K562 (cell line): ENCODE measurements at regions not wholly inside any gene's neighbourhood (a gene's known extent, or its start where the extent isn't known, plus 50 kb on each side); places are given as distances from the start of the nearest gene placed in this dataset.
A peak's percentile ranks its signal among the peaks of the same experiment; 100 is the strongest.

Experiments used
- ATAC-seq: fragments of 200-7000 bp; cut with Tn5 transposase; 3 replicates; pipeline ENCODE4 v1.9.1; 2020; ENCODE audit warnings: moderate library complexity
- BruUV-seq: library from RNA; stranded (reverse); fragments of 400-500 nt; replicated peaks from 2 replicates; lab custom pipeline; 2021; lab: Mats Ljungman, UMichigan
- CTCF ChIA-PET: fragments of 300-600 bp; formaldehyde crosslinking; extraction: SDS; loops from one replicate; lab custom pipeline; 2021; ENCODE audit warnings: low intra/inter-chr PET ratio; lab: Yijun Ruan, JAX
- POLR2A ChIA-PET: fragments of 300-600, 350-650 bp; sonication (Branson Sonifier 250); formaldehyde crosslinking; extraction: SDS; loops from one replicate; lab custom pipeline; 2021; ENCODE audit warnings: antibody characterized with exemption, inconsistent platforms; lab: Yijun Ruan, JAX
- DNase-seq, 4 experiments: peaks; one replicate each; pipeline versions ENCODE4 v3.0.0 to v3.0.0-alpha.2; 2011 to 2018; ENCODE audit warnings: low spot score in 3 of 4, mixed read lengths in 3 of 4; ENCODE audit errors: extremely low read depth in 1 of 4
- FAIRE-seq: peaks from 2 replicates; lab custom pipeline; 2011; peaks lifted over from hg19 to GRCh38; lab: Jason Lieb, UNC
- H2AFZ ChIP-seq: 2 replicates; pipeline ENCODE4 v1.6.0; 2011; ENCODE audit warnings: low read depth, low read length, control low read depth, inconsistent platforms
- H3K27ac ChIP-seq: fragments of 200-600 bp; 3 replicates; pipeline ENCODE4 v1.8.0; 2011; ENCODE audit warnings: low read depth, mild to moderate bottlenecking, control low read depth, inconsistent platforms, low read length, moderate library complexity, mixed read lengths; ENCODE audit errors: extremely low read depth
- H3K27me3 ChIP-seq, 2 experiments: fragments of 300-600 bp in 1 of 2; 2 replicates in 1 of 2; 3 replicates in 1 of 2; pipeline versions ENCODE4 v1.6.0 to v1.8.0; 2011; ENCODE audit warnings: inconsistent platforms in 2 of 2, low read length in 2 of 2, mild to moderate bottlenecking in 1 of 2, mixed read lengths in 1 of 2, moderate library complexity in 1 of 2; ENCODE audit not compliant: control insufficient read depth in 2 of 2, insufficient read depth in 2 of 2
- H3K36me3 ChIP-seq: fragments of 300-600 bp; 3 replicates; pipeline ENCODE4 v1.8.0; 2011; ENCODE audit warnings: mild to moderate bottlenecking, low read length, inconsistent platforms; ENCODE audit not compliant: control insufficient read depth, insufficient read depth
- H3K4me1 ChIP-seq, 2 experiments: fragments of 200-600 bp in 1 of 2; replicated peaks in 1 of 2; 2 replicates in 1 of 2; 3 replicates in 1 of 2; pipeline versions ENCODE4 v1.5.1 to v1.8.0; 2011; ENCODE audit warnings: inconsistent platforms in 2 of 2, low read length in 2 of 2, mild to moderate bottlenecking in 1 of 2, mixed read lengths in 1 of 2, moderate library complexity in 1 of 2; ENCODE audit not compliant: control insufficient read depth in 2 of 2, insufficient read depth in 2 of 2
- H3K4me2 ChIP-seq: 2 replicates; pipeline ENCODE4 v1.6.1; 2011; ENCODE audit warnings: low read length, control low read depth, inconsistent platforms, mixed read lengths; ENCODE audit not compliant: insufficient read depth
- H3K4me3 ChIP-seq: fragments of 200-600 bp; sonication (generic), shearing (Covaris generic); 2 replicates; pipeline ENCODE4 v1.5.1; 2016; ENCODE audit warnings: control low read depth, inconsistent platforms
- H3K79me2 ChIP-seq: fragments of 200-600 bp; 3 replicates; pipeline ENCODE4 v1.8.0; 2011; ENCODE audit warnings: low read length, inconsistent platforms; ENCODE audit not compliant: control insufficient read depth, insufficient read depth
- H3K9ac ChIP-seq, 2 experiments: 2 replicates each; pipeline versions ENCODE4 v1.6.0 to v1.6.1; 2011; ENCODE audit warnings: low read depth in 2 of 2, low read length in 2 of 2, control low read depth in 1 of 2, inconsistent platforms in 1 of 2, mild to moderate bottlenecking in 1 of 2, mixed read lengths in 1 of 2; ENCODE audit not compliant: insufficient read depth in 1 of 2
- H3K9me1 ChIP-seq: one replicate; pipeline ENCODE4 v1.6.0; 2011; ENCODE audit warnings: inconsistent platforms, mild to moderate bottlenecking, low read length, moderate library complexity; ENCODE audit not compliant: control insufficient read depth, insufficient read depth
- H3K9me3 ChIP-seq: replicated peaks from 2 replicates; pipeline ENCODE4 v1.5.1; 2011; ENCODE audit warnings: low read depth, low read length, inconsistent platforms; ENCODE audit not compliant: control insufficient read depth, insufficient read depth
- H4K20me1 ChIP-seq: replicated peaks from 2 replicates; pipeline ENCODE4 v1.6.1; 2011; ENCODE audit warnings: low read length, inconsistent platforms, mixed read lengths; ENCODE audit not compliant: control insufficient read depth, insufficient read depth
- CBX1 ChIP-seq: sonication (generic); IDR thresholded peaks from 2 replicates; pipeline ENCODE4 v1.6.1; 2016; ENCODE audit warnings: antibody characterized with exemption, low read depth, mild to moderate bottlenecking
- DPF2 ChIP-seq: fragments of 450-650 bp; IDR thresholded peaks from 2 replicates; pipeline ENCODE4 v1.6.1; 2016
- E2F8 ChIP-seq: fragments of 450-650 bp; IDR thresholded peaks from 2 replicates; pipeline ENCODE4 v1.7.1; 2018; ENCODE audit warnings: mild to moderate bottlenecking, low read depth; ENCODE audit not compliant: partially characterized antibody
- FOXJ2 ChIP-seq: fragments of 200-800 bp; sonication (Bioruptor generic); IDR thresholded peaks from 2 replicates; pipeline ENCODE4 v1.6.1; 2016; ENCODE audit warnings: missing genetic modification characterization, missing compliant biosample characterization
- HNRNPLL ChIP-seq: fragments of 200-400 bp; formaldehyde crosslinking; IDR thresholded peaks from 2 replicates; pipeline ENCODE4 v1.6.1; 2017; ENCODE audit warnings: low read length, low read depth, mild to moderate bottlenecking; ENCODE audit not compliant: poor library complexity, severe bottlenecking
- JUND ChIP-seq, 2 experiments: IDR thresholded peaks; 2 replicates in 1 of 2; 3 replicates in 1 of 2; pipeline ENCODE4 v1.6.1; 2011; ENCODE audit warnings: borderline replicate concordance in 2 of 2, low read depth in 2 of 2, low read length in 2 of 2, improper control_type of control experiment in 1 of 2, missing biosample characterization in 1 of 2, missing genetic modification characterization in 1 of 2, missing genetic modification reagents in 1 of 2
- NCOR1 ChIP-seq: fragments of 450-650 bp; IDR thresholded peaks from 2 replicates; pipeline ENCODE4 v1.6.1; 2016; ENCODE audit warnings: mild to moderate bottlenecking, moderate library complexity
- VEZF1 ChIP-seq: fragments of 200-800 bp; sonication (Bioruptor generic); IDR thresholded peaks from 2 replicates; pipeline ENCODE4 v1.6.1; 2017; ENCODE audit warnings: missing genetic modification characterization, missing compliant biosample characterization
- ZNF717 ChIP-seq: fragments of 250-450 bp; sonication (Bioruptor Pico); IDR thresholded peaks from 2 replicates; pipeline ENCODE4 v1.5.0; 2021
- WGBS: fragments of 100-300 bp; shearing (Covaris generic); methylation state at CpG from one replicate; pipeline ENCODE4 v1.1.6; 2016; ENCODE audit warnings: low coverage, mixed read lengths; ENCODE audit not compliant: insufficient coverage; ENCODE audit errors: missing lambda C conversion rate; 5-methylcytosine and 5-hydroxymethylcytosine counted together
- in situ Hi-C: fragments of 300-500 bp; cut with MboI; formaldehyde crosslinking; loops from 4 replicates; pipeline ENCODE4 v1.15.0; 2018; ENCODE audit warnings: inconsistent platforms, mixed read lengths
- intact Hi-C: fragments of 100-400 bp; cut with micrococcal nuclease; formaldehyde crosslinking; loops from 2 replicates; pipeline ENCODE4 v1.14.2; 2022
- TF ChIP-seq, protein P1 (sequence below): fragments of 450-650 bp; IDR thresholded peaks from 2 replicates; pipeline ENCODE4 v1.6.1; 2016

DNA sequence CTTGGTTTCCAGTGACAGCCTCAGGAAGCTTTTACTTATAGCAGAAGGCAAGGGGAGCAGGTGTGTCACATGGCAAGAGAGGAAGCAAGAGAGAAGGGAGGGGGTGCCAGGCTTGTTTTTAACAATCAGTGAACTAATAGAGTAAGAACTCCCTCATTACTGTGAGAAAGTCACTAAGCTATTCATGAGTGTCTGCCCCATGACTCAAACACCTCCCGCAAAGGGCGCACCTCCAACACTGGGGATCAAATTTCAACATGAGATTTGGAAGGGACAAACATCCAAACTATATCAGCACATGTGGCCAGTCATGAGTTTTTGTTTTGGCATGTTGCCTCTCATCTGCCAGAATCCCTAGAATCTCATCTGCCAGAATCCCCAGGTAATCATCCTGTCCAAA is 183.5 kb upstream of the C1QTNF7 start:
- no peak for FAIRE-seq

GRCh38 chr4:15245006-15245530 is 182.8 kb upstream of the C1QTNF7 start:
- FAIRE-seq (peak; percentile 63), DNase-seq (peak in 2 of 4 experiments; percentile 9 to 15), ATAC-seq (no peak; the same call in 2 of the 3 replicates)
- H3K9me1 ChIP-seq: no peaks in the 10 kb centered on the region
- peaks cover 0 to 7% of the 10 kb centered on the region in 2 experiments; a peak in 2 of 5 replicates for H3K4me1 ChIP-seq
- H4K20me1 ChIP-seq: no peaks in the 10 kb centered on the region
- no peaks in the 10 kb centered on the region for H3K36me3 ChIP-seq
- no peak overlapping the region for H3K4me3 ChIP-seq
- no TSS peak for BruUV-seq
- no peak overlapping the region for H3K27ac ChIP-seq
- no peak overlapping the region for H2AFZ ChIP-seq
- H3K9me3 ChIP-seq: no peaks in the 10 kb centered on the region
- 0% methylated on average over 3 of the region's 3 CpGs for WGBS
- ChIA-PET POLR2A (no interaction called here), CTCF (no interaction called here)
- intact Hi-C loops (no loop called here), in situ Hi-C loops (no loop called here)
- H3K9ac ChIP-seq: no peak overlapping the region
- H3K79me2 ChIP-seq: no peaks in the 10 kb centered on the region
- H3K27me3 ChIP-seq: no peaks in the 10 kb centered on the region; a peak in 1 of 5 replicates
- no peak overlapping the region; the same call in 1 of the 2 replicates for H3K4me2 ChIP-seq
- TF ChIP-seq NCOR1 (no peak), DPF2 (0 out of 2 replicates have a peak, but pooled peaks have one; percentile 18), FOXJ2 (tag) (0 out of 2 replicates have a peak, but pooled peaks have one; percentile 36), JUND (IDR thresholded peaks at IDR 0.05; ENCODE audit: borderline replicate concordance, low read depth, low read length) (peak; percentile 73), JUND (tag; IDR thresholded peaks at IDR 0.05; ENCODE audit: borderline replicate concordance, low read depth, low read length) (peak; percentile 41; the same call in 1 of the 3 replicates), VEZF1 (CRISPR knock-in tag) (0 out of 2 replicates have a peak, but pooled peaks have one; percentile 35), E2F8 (no peak)
- TF ChIP-seq, protein P1, sequence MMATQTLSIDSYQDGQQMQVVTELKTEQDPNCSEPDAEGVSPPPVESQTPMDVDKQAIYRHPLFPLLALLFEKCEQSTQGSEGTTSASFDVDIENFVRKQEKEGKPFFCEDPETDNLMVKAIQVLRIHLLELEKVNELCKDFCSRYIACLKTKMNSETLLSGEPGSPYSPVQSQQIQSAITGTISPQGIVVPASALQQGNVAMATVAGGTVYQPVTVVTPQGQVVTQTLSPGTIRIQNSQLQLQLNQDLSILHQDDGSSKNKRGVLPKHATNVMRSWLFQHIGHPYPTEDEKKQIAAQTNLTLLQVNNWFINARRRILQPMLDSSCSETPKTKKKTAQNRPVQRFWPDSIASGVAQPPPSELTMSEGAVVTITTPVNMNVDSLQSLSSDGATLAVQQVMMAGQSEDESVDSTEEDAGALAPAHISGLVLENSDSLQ: 0 out of 2 replicates have a peak, but pooled peaks have one; percentile 12

More for the DNA sequence above, 183.5 kb upstream of the C1QTNF7 start:
- no peaks in the 10 kb centered on the region for H3K9me3 ChIP-seq
- H3K9ac ChIP-seq: no peak overlapping the region
- no peaks in the 10 kb centered on the region for H3K36me3 ChIP-seq
- intact Hi-C loops (no loop called here), in situ Hi-C loops (no loop called here)
- H3K27ac ChIP-seq: no peak overlapping the region
- TF ChIP-seq HNRNPLL: peak; percentile 69
- no peak for TF ChIP-seq ZNF717 (CRISPR knock-in tag)
- no peak for TF ChIP-seq DPF2
- TF ChIP-seq CBX1: no peak
- ATAC-seq (peak; percentile 57; the same call in 2 of the 3 replicates), DNase-seq (no peak)
- H3K27me3 ChIP-seq: no peaks in the 10 kb centered on the region; a peak in 1 of 5 replicates
- H3K9me1 ChIP-seq: no peaks in the 10 kb centered on the region
- 8% methylated on average over 2 of the region's 2 CpGs for WGBS
- POLR2A ChIA-PET: interaction anchor here (1.2 kb wide), 1 partner anchor 10 kb away, joined by 3 read pairs; no protein-coding TSS in a partner anchor
- H2AFZ ChIP-seq: no peak overlapping the region
- H3K79me2 ChIP-seq: no peaks in the 10 kb centered on the region
- no TSS peak for BruUV-seq
- H3K4me3 ChIP-seq: no peak overlapping the region
- peaks cover 0 to 7% of the 10 kb centered on the region in 2 experiments; a peak in 2 of 5 replicates for H3K4me1 ChIP-seq
- H4K20me1 ChIP-seq: no peaks in the 10 kb centered on the region
- CTCF ChIA-PET: interaction anchor here (0.7 kb wide), 1 partner anchor 1584 kb away, joined by 3 read pairs; no protein-coding TSS in a partner anchor
- H3K4me2 ChIP-seq: no peak overlapping the region
